ENCODE measurements at regions not wholly inside any gene's neighbourhood (a gene's known extent, or its start where the extent isn't known, plus 50 kb on each side); places are given as distances from the start of the nearest gene placed in this dataset.

- TF ChIP-seq CTCF (IDR thresholded peaks at IDR 0.05; ENCODE audit: control insufficient read depth, extremely low read depth, insufficient read depth) = no peak
- H3K4me3 ChIP-seq (ENCODE audit: low read depth, low read length) = no peak overlapping the region
- no peak for DNase-seq (ENCODE audit: low read depth)
Observed at GRCh38 chr6:66245231-66245630, 538.2 kb upstream of the EYS start.

GRCh38 chr6:66238851-66239250 lies 531.8 kb upstream of the EYS start:
- DNase-seq (ENCODE audit: low read depth) = no peak
- TF ChIP-seq CTCF (IDR thresholded peaks at IDR 0.05; ENCODE audit: control insufficient read depth, extremely low read depth, insufficient read depth) = no peak
- H3K4me3 ChIP-seq (ENCODE audit: low read depth, low read length) = no peak overlapping the region

- no peak for DNase-seq (ENCODE audit: low read depth)
- H3K4me3 ChIP-seq (ENCODE audit: low read depth, low read length) = no peak overlapping the region
- TF ChIP-seq CTCF (IDR thresholded peaks at IDR 0.05; ENCODE audit: control insufficient read depth, extremely low read depth, insufficient read depth) = no peak
Observed at GRCh38 chr6:66232890-66233289, 525.9 kb upstream of the EYS start.

- DNase-seq (ENCODE audit: low read depth) = no peak
- H3K4me3 ChIP-seq (ENCODE audit: low read depth, low read length) = no peak overlapping the region
- no peak for TF ChIP-seq CTCF (IDR thresholded peaks at IDR 0.05; ENCODE audit: control insufficient read depth, extremely low read depth, insufficient read depth)
Observed at GRCh38 chr6:66230591-66230990, 523.6 kb upstream of the EYS start.

- no peak overlapping the region for H3K4me3 ChIP-seq (ENCODE audit: low read depth, low read length)
- TF ChIP-seq CTCF (IDR thresholded peaks at IDR 0.05; ENCODE audit: control insufficient read depth, extremely low read depth, insufficient read depth) = 0 out of 2 replicates have a peak, but pooled peaks have one; percentile 17
- DNase-seq (ENCODE audit: low read depth) = no peak
Observed at GRCh38 chr6:66226109-66226508, 519.1 kb upstream of the EYS start.

- TF ChIP-seq CTCF (IDR thresholded peaks at IDR 0.05; ENCODE audit: control insufficient read depth, extremely low read depth, insufficient read depth) = no peak
- no peak overlapping the region for H3K4me3 ChIP-seq (ENCODE audit: low read depth, low read length)
- no peak for DNase-seq (ENCODE audit: low read depth)
Observed at GRCh38 chr6:66210964-66211363, 503.9 kb upstream of the EYS start.

GRCh38 chr6:66200390-66200789 lies 493.4 kb upstream of the EYS start:
- TF ChIP-seq CTCF (IDR thresholded peaks at IDR 0.05; ENCODE audit: control insufficient read depth, extremely low read depth, insufficient read depth) = no peak
- DNase-seq (ENCODE audit: low read depth) = no peak
- H3K4me3 ChIP-seq (ENCODE audit: low read depth, low read length) = no peak overlapping the region

Data from LNCaP clone FGC (cell line).